GM13977 (cell line): ENCODE measurements at regions not wholly inside any gene's neighbourhood (a gene's known extent, or its start where the extent isn't known, plus 50 kb on each side); places are given as distances from the start of the nearest gene placed in this dataset.
"Not testable (repeated sequence)": the region's sequence is repeated elsewhere in the genome, so short reads cannot be mapped to it uniquely, and the experiment has no call there.

ENCODE experiments used
- DNase-seq: peaks from one replicate; pipeline ENCODE4 v3.0.0; 2012; ENCODE audit warnings: low spot score
- in situ Hi-C: fragments of 300-500 bp; cut with MboI; formaldehyde crosslinking; loops from one replicate; pipeline ENCODE4 v1.12.0; 2022; ENCODE audit warnings: low sequenced_read_pairs, low pct_unique_long_range_greater_than_20kb, mixed read lengths, inconsistent platforms; ENCODE audit not compliant: unreplicated experiment
- TF ChIP-seq, protein P1 (sequence below): IDR thresholded peaks from 2 replicates; pipeline ENCODE4 v1.5.1; 2012; ENCODE audit warnings: mild to moderate bottlenecking, control low read depth; ENCODE audit not compliant: insufficient read depth; ENCODE audit errors: extremely low read depth, missing control alignments

DNA sequence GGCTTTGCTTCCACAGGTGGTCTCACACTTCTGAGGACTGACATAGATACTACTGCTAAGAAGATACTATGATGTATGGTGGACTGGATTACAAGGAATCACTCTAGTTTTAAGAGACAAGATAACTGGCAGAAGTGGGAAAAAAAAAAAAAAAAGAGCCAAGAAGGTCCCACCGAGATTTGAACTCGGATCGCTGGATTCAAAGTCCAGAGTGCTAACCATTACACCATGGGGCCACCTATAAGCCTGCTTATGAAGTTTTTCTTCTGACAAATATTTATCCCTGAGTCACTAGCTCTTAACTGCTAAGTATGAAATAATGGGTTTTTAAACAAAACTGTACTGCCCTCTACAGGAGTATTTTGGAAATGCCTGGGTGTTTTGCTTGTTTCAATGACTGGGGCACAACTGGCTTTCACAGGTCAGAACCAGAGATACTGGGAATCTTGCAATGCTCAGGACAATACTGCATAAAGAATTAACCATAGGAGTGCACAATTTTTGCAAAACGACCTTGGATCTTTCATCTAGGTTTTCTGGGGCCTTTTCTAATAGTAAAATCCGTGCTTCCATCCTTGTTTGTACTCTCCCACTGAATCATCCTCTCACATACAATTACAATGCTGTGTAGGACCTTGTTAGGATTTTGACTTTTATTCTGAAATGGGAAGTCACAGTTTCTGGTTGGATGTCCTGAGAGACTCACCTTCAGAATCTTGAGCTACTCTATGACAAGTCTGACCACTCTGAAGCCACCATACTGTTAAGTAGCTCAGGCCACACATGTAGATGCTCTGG is 116.3 kb downstream of the OR2B2 start:
- DNase-seq = peak; percentile 62
- TF ChIP-seq, protein P1, sequence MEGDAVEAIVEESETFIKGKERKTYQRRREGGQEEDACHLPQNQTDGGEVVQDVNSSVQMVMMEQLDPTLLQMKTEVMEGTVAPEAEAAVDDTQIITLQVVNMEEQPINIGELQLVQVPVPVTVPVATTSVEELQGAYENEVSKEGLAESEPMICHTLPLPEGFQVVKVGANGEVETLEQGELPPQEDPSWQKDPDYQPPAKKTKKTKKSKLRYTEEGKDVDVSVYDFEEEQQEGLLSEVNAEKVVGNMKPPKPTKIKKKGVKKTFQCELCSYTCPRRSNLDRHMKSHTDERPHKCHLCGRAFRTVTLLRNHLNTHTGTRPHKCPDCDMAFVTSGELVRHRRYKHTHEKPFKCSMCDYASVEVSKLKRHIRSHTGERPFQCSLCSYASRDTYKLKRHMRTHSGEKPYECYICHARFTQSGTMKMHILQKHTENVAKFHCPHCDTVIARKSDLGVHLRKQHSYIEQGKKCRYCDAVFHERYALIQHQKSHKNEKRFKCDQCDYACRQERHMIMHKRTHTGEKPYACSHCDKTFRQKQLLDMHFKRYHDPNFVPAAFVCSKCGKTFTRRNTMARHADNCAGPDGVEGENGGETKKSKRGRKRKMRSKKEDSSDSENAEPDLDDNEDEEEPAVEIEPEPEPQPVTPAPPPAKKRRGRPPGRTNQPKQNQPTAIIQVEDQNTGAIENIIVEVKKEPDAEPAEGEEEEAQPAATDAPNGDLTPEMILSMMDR = peak; percentile 71
- in situ Hi-C loops = no loop called here

- in situ Hi-C loops = no loop called here
- TF ChIP-seq, protein P1 = no peak
- DNase-seq = peak; percentile 65
Observed at GRCh38 chr6:27791182-27791943, 120.8 kb downstream of the OR2B2 start.

- in situ Hi-C loops, DNase-seq: not testable (repeated sequence)
Observed at GRCh38 chr6:27788376-27788775, 123.8 kb downstream of the OR2B2 start.

- in situ Hi-C loops = no loop called here
- TF ChIP-seq, protein P1 = no peak
- DNase-seq = no peak
Observed at GRCh38 chr6:27786048-27786447, 126.1 kb downstream of the OR2B2 start.

- in situ Hi-C loops = no loop called here
- no peak for DNase-seq
- TF ChIP-seq, protein P1 = no peak
Observed at GRCh38 chr6:27785294-27785693, 126.9 kb downstream of the OR2B2 start.

DNA sequence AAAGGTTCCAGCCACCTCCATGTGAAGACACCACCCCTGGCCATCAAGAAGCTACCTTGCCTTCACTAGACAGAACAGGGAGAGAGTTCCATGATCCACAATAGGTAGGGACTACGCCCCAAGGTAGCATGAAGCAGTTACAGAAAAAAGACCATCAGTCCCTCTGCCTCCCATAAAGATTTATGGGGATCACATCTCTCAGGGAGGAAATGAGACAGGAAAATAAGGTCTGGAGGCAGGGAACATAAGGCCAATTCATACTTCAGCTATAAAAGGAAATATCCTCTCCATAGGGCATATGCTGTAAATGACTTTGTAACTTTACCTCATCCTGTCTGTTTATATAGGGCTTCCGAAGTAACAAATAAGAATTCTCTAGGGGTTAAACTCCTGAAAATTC is 129.4 kb downstream of the OR2B2 start:
- TF ChIP-seq, protein P1 = no peak

More for the DNA sequence above, 129.4 kb downstream of the OR2B2 start:
- no peak for DNase-seq
- in situ Hi-C loops = no loop called here
